IMR-90 (cell line): ENCODE measurements at regions not wholly inside any gene's neighbourhood (a gene's known extent, or its start where the extent isn't known, plus 50 kb on each side); places are given as distances from the start of the nearest gene placed in this dataset.
A peak's percentile ranks its signal among the peaks of the same experiment; 100 is the strongest.

ENCODE experiments used
- ATAC-seq: fragments of 200-7000 bp; cut with Tn5 transposase; 2 replicates; pipeline ENCODE4 v1.9.1; 2020; ENCODE audit warnings: low read depth, mild to moderate bottlenecking, moderate library complexity
- BruUV-seq: library from RNA; stranded (reverse); fragments of 400-500 nt; replicated peaks from 2 replicates; lab custom pipeline; 2021; lab: Mats Ljungman, UMichigan
- CTCF ChIA-PET: fragments of 300-600 bp; formaldehyde crosslinking; extraction: SDS; loops from one replicate; lab custom pipeline; 2021; ENCODE audit warnings: antibody characterized with exemption; lab: Yijun Ruan, JAX
- POLR2A ChIA-PET: fragments of 300-600 bp; sonication (Branson Sonifier 250); formaldehyde crosslinking; loops from one replicate; lab custom pipeline; 2022; ENCODE audit warnings: antibody characterized with exemption; ENCODE audit not compliant: unreplicated experiment; lab: Charles Lee
- DNase-seq: peaks from one replicate; pipeline ENCODE4 v3.0.0; 2013
- H2AFZ ChIP-seq: replicated peaks from 2 replicates; pipeline ENCODE3; 2013; ENCODE audit warnings: low read length, mild to moderate bottlenecking; ENCODE audit not compliant: poor library complexity
- H2AK5ac ChIP-seq: 2 replicates; pipeline ENCODE4 v1.6.1; 2013; ENCODE audit warnings: low read depth, low read length, inconsistent platforms
- H2AK9ac ChIP-seq: replicated peaks from 2 replicates; pipeline ENCODE3; 2013; ENCODE audit warnings: mild to moderate bottlenecking, low read depth, low read length, moderate library complexity; ENCODE audit not compliant: poor library complexity
- H2BK120ac ChIP-seq: 2 replicates; pipeline ENCODE4 v1.6.1; 2013; ENCODE audit warnings: low read depth, low read length, inconsistent platforms
- H2BK15ac ChIP-seq: 3 replicates; pipeline ENCODE4 v1.6.1; 2013; ENCODE audit warnings: low read depth, low read length, inconsistent platforms
- H2BK20ac ChIP-seq: 2 replicates; pipeline ENCODE4 v1.6.1; 2013; ENCODE audit warnings: low read depth, mild to moderate bottlenecking, inconsistent platforms, low read length, moderate library complexity
- H2BK5ac ChIP-seq: 2 replicates; pipeline ENCODE4 v1.6.1; 2013; ENCODE audit warnings: mild to moderate bottlenecking, low read depth, low read length, inconsistent platforms; ENCODE audit not compliant: poor library complexity, severe bottlenecking
- H3K14ac ChIP-seq: replicated peaks from 2 replicates; pipeline ENCODE4 v1.6.1; 2013; ENCODE audit warnings: low read depth, low read length, inconsistent platforms
- H3K18ac ChIP-seq: 2 replicates; pipeline ENCODE4 v1.6.1; 2013; ENCODE audit warnings: low read depth, low read length, control low read depth
- H3K23ac ChIP-seq: 2 replicates; pipeline ENCODE4 v1.6.1; 2013; ENCODE audit warnings: low read depth, low read length, inconsistent platforms
- H3K27ac ChIP-seq: 2 replicates; pipeline ENCODE4 v1.5.1; 2013; ENCODE audit warnings: mild to moderate bottlenecking, control low read depth, low read length; ENCODE audit not compliant: insufficient read depth
- H3K27me3 ChIP-seq: 2 replicates; pipeline ENCODE4 v1.6.1; 2013; ENCODE audit warnings: low read length; ENCODE audit not compliant: control insufficient read depth, insufficient read depth
- H3K36me3 ChIP-seq: 2 replicates; pipeline ENCODE4 v1.6.1; 2013; ENCODE audit warnings: low read length, mixed read lengths; ENCODE audit not compliant: control insufficient read depth, insufficient read depth
- H3K4ac ChIP-seq: 2 replicates; pipeline ENCODE4 v1.6.1; 2013; ENCODE audit warnings: low read depth, low read length, inconsistent platforms
- H3K4me1 ChIP-seq: 2 replicates; pipeline ENCODE4 v1.6.1; 2013; ENCODE audit warnings: low read length, mixed read lengths; ENCODE audit not compliant: control insufficient read depth, insufficient read depth
- H3K4me2 ChIP-seq: 2 replicates; pipeline ENCODE4 v1.6.1; 2013; ENCODE audit warnings: low read depth, mild to moderate bottlenecking, control low read depth, low read length, moderate library complexity
- H3K4me3 ChIP-seq: 2 replicates; pipeline ENCODE4 v1.5.1; 2013; ENCODE audit warnings: low read depth, mild to moderate bottlenecking, control low read depth, low read length, moderate library complexity; ENCODE audit not compliant: insufficient read depth
- H3K56ac ChIP-seq: 2 replicates; pipeline ENCODE4 v1.6.1; 2013; ENCODE audit warnings: low read length, inconsistent platforms; ENCODE audit not compliant: insufficient read depth; ENCODE audit errors: extremely low read depth
- H3K79me1 ChIP-seq, 2 experiments: 2 replicates each; pipeline ENCODE4 v1.6.1; 2013; ENCODE audit warnings: low read length in 2 of 2, inconsistent platforms in 1 of 2, low read depth in 1 of 2
- H3K9ac ChIP-seq: 2 replicates; pipeline ENCODE4 v1.6.1; 2013; ENCODE audit warnings: low read depth, low read length, control low read depth
- H3K9me1 ChIP-seq: 2 replicates; pipeline ENCODE4 v1.6.1; 2013; ENCODE audit warnings: low read length, inconsistent platforms; ENCODE audit not compliant: insufficient read depth
- H3K9me3 ChIP-seq: 2 replicates; pipeline ENCODE4 v1.6.1; 2013; ENCODE audit warnings: low read length; ENCODE audit not compliant: control insufficient read depth, insufficient read depth
- H4K20me1 ChIP-seq: 2 replicates; pipeline ENCODE4 v1.6.1; 2013; ENCODE audit warnings: low read length, inconsistent platforms; ENCODE audit not compliant: insufficient read depth
- H4K5ac ChIP-seq: 2 replicates; pipeline ENCODE4 v1.6.1; 2013; ENCODE audit warnings: mild to moderate bottlenecking, low read depth, low read length, control low read depth
- H4K8ac ChIP-seq, 2 experiments: 2 replicates each; pipeline ENCODE4 v1.6.1; 2013; ENCODE audit warnings: low read depth in 2 of 2, low read length in 2 of 2, control low read depth in 1 of 2, inconsistent platforms in 1 of 2
- H4K91ac ChIP-seq: 2 replicates; pipeline ENCODE4 v1.6.1; 2013; ENCODE audit warnings: low read depth, low read length, inconsistent platforms; ENCODE audit not compliant: insufficient read depth
- CEBPB ChIP-seq: IDR thresholded peaks from 2 replicates; pipeline ENCODE4 v1.6.1; 2012; ENCODE audit warnings: low read depth, low read length, improper control_type of control experiment
- FOS ChIP-seq: fragments of 150-350 bp; IDR thresholded peaks from 2 replicates; pipeline ENCODE4 v1.6.1; 2016; ENCODE audit warnings: low read depth, low read length
- MAFK ChIP-seq: IDR thresholded peaks from 2 replicates; pipeline ENCODE4 v1.6.1; 2012; ENCODE audit warnings: low read depth, low read length, improper control_type of control experiment
- NFE2L2 ChIP-seq: fragments of 150-350 bp; IDR thresholded peaks from 2 replicates; pipeline ENCODE4 v1.6.1; 2016; ENCODE audit warnings: low read depth, mild to moderate bottlenecking, low read length
- POLR2A ChIP-seq: IDR thresholded peaks from 2 replicates; pipeline ENCODE4 v1.6.1; 2012; ENCODE audit warnings: mild to moderate bottlenecking, low read depth, low read length
- dilution Hi-C: fragments of 300-500 bp; cut with HindIII; formaldehyde crosslinking; loops from one replicate; pipeline ENCODE4 v1.14.3; 2018; ENCODE audit warnings: low sequenced_read_pairs; ENCODE audit not compliant: unreplicated experiment
- in situ Hi-C: fragments of 300-500 bp; cut with MboI; formaldehyde crosslinking; loops from 3 replicates; pipeline ENCODE4 v1.14.3; 2019; ENCODE audit warnings: low sequenced_read_pairs, inconsistent platforms, mixed read lengths
- intact Hi-C: fragments of 100-400 bp; cut with micrococcal nuclease; formaldehyde crosslinking; loops from 2 replicates; pipeline ENCODE4 v1.10.0; 2022

- CTCF ChIA-PET = no interaction called here
- no peak overlapping the region for H4K91ac ChIP-seq
Observed at GRCh38 chr12:68405343-68405781, 73.2 kb upstream of the MDM1 start.

More at GRCh38 chr12:68405343-68405781, 73.2 kb upstream of the MDM1 start:
- Histone ChIP-seq H4K5ac (no peak overlapping the region), H3K27ac (no peak overlapping the region), H3K4me3 (no peak overlapping the region), H3K56ac (no peak overlapping the region), H3K36me3 (no peaks in the 10 kb centered on the region), H2BK120ac (no peak overlapping the region), H2AK9ac (no peak overlapping the region), H4K8ac (peak overlapping the region; percentile 61 to 82), H3K23ac (peak overlapping the region; percentile 21), H3K4ac (no peak overlapping the region; the same call in 1 of the 2 replicates), H2BK20ac (no peak overlapping the region), H4K20me1 (no peaks in the 10 kb centered on the region), H3K79me1 (no peaks in the 10 kb centered on the region; a peak in 1 of 4 replicates), H2BK15ac (peak overlapping the region; percentile 28; the same call in 1 of the 3 replicates), H3K18ac (0 out of 2 replicates have a peak overlapping the region, but pooled peaks have one; percentile 19), H2AFZ (no peak overlapping the region), H3K14ac (no peak overlapping the region), H2BK5ac (no peak overlapping the region), H3K9me3 (no peaks in the 10 kb centered on the region), H3K4me1 (peaks cover 5% of the 10 kb centered on the region), H3K9me1 (peaks cover 4% of the 10 kb centered on the region), H3K27me3 (no peaks in the 10 kb centered on the region), H3K4me2 (no peak overlapping the region; the same call in 1 of the 2 replicates), H2AK5ac (no peak overlapping the region), H3K9ac (no peak overlapping the region)
- POLR2A ChIA-PET = no interaction called here
- dilution Hi-C loops (no loop called here), intact Hi-C loops (no loop called here), in situ Hi-C loops (no loop called here)
- no peak; the same call in 1 of the 2 replicates for ATAC-seq
- DNase-seq = no peak
- TF ChIP-seq MAFK (no peak), FOS (no peak), NFE2L2 (no peak), POLR2A (no peak), CEBPB (no peak)
- no TSS peak for BruUV-seq
